ENCODE measurements at regions not wholly inside any gene's neighbourhood (a gene's known extent, or its start where the extent isn't known, plus 50 kb on each side); places are given as distances from the start of the nearest gene placed in this dataset.

DNA sequence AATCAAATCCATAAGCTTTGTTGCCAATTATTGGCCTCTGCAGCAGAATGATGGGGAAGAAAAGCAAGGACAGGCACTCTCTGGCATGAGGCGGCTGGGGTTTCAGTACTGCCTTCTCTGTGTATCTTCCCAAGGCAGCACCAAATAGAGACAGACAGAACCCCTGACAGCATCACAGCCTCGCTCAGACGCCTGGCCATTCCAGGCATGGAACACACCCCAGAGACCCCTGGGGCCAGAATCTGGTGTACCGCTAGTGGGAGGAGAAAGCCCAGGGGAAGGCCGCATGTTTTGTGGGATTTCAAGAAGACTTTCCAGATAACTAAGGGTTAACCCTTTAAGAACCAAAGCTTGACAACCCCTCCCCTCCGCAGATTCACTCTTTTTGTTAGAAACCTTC lies 282.1 kb downstream of the EN1 start:
- H3K4me1 ChIP-seq (ENCODE audit: control insufficient read depth, insufficient read depth, low read length) = no peaks in the 10 kb centered on the region
- no peaks in the 10 kb centered on the region for H3K36me3 ChIP-seq (ENCODE audit: control insufficient read depth, insufficient read depth, low read length)
- H3K27ac ChIP-seq (ENCODE audit: low read depth, low read length) = no peak overlapping the region
- H3K9ac ChIP-seq (ENCODE audit: low read length) = no peak overlapping the region
- H3K4me3 ChIP-seq (ENCODE audit: low read length) = no peak overlapping the region
- no peaks in the 10 kb centered on the region for H3K27me3 ChIP-seq (ENCODE audit: control insufficient read depth, insufficient read depth, low read length)

DNA sequence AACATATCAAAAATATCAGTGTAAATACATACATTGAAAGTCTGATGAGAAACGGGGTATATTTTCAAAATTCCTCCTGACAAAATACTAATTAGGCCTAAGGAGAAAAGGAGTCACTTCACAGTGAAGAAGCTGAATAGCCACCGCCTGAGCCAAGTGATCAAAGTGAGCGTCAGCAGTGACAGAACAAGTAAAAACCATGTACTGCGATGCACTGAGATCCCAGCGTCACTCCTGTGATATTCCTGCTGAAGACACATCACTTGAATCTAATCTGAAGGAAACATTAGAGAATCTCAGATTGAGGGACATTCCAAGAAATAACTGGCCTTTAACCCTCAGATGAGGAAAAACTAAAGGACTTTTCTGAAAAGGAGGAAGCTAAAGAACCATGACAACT lies 285.3 kb downstream of the EN1 start:
- H3K27me3 ChIP-seq (ENCODE audit: control insufficient read depth, insufficient read depth, low read length) = no peaks in the 10 kb centered on the region
- H3K27ac ChIP-seq (ENCODE audit: low read depth, low read length) = no peak overlapping the region
- no peak overlapping the region for H3K4me3 ChIP-seq (ENCODE audit: low read length)
- no peaks in the 10 kb centered on the region for H3K4me1 ChIP-seq (ENCODE audit: control insufficient read depth, insufficient read depth, low read length)
- H3K36me3 ChIP-seq (ENCODE audit: control insufficient read depth, insufficient read depth, low read length) = no peaks in the 10 kb centered on the region
- no peak overlapping the region for H3K9ac ChIP-seq (ENCODE audit: low read length)

DNA sequence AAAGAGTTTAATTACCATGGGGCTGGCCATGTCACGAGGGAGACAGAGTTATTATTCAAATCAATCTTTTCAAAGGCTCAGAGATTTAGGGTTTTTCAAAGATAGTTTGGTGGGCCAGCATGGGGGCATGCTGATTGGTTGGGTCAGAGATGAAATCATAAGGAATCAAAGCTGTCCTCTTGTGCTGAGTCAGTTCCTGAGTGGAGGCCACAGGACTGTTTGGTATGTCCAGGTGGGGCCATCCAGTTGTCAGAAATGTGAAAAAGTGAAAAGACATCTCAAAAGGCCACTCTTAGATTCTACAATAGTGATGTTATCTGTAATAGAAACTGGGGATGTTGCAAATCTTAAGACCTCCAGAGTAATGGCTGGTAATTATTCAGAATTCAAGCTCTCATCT lies 288.6 kb downstream of the EN1 start:
- no peak overlapping the region for H3K9ac ChIP-seq (ENCODE audit: low read length)
- H3K4me1 ChIP-seq (ENCODE audit: control insufficient read depth, insufficient read depth, low read length) = no peaks in the 10 kb centered on the region
- no peaks in the 10 kb centered on the region for H3K36me3 ChIP-seq (ENCODE audit: control insufficient read depth, insufficient read depth, low read length)
- H3K4me3 ChIP-seq (ENCODE audit: low read length) = no peak overlapping the region
- no peaks in the 10 kb centered on the region for H3K27me3 ChIP-seq (ENCODE audit: control insufficient read depth, insufficient read depth, low read length)
- no peak overlapping the region for H3K27ac ChIP-seq (ENCODE audit: low read depth, low read length)

- no peak overlapping the region for H3K27ac ChIP-seq (ENCODE audit: low read depth, low read length)
- no peak overlapping the region for H3K9ac ChIP-seq (ENCODE audit: low read length)
- H3K4me3 ChIP-seq (ENCODE audit: low read length) = no peak overlapping the region
- no peaks in the 10 kb centered on the region for H3K27me3 ChIP-seq (ENCODE audit: control insufficient read depth, insufficient read depth, low read length)
- no peaks in the 10 kb centered on the region for H3K4me1 ChIP-seq (ENCODE audit: control insufficient read depth, insufficient read depth, low read length)
- no peaks in the 10 kb centered on the region for H3K36me3 ChIP-seq (ENCODE audit: control insufficient read depth, insufficient read depth, low read length)
Measured at GRCh38 chr2:118557791-118558190, 289.7 kb downstream of the EN1 start.

DNA sequence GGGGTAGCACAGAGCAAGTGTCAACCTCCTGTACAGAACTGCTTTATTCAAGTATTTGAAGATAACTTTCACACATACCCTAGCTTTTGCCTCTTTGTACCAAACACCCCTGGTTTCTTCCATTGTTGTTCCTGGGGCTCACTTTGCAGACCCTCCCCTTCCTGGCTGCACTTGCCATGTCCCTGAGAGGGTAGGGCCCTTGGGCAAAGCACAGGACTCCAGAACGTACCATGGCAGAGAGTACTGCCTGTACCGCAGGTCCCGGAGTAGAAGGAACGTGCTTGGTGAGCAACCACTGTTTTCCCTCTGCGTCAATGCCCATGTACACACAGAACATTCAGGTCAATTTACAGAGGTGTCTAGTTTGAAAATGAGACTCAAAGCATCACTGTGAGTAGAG lies 290.4 kb downstream of the EN1 start:
- Histone ChIP-seq H3K36me3 (ENCODE audit: control insufficient read depth, insufficient read depth, low read length) (no peaks in the 10 kb centered on the region), H3K9ac (ENCODE audit: low read length) (no peak overlapping the region), H3K27ac (ENCODE audit: low read depth, low read length) (no peak overlapping the region), H3K4me3 (ENCODE audit: low read length) (no peak overlapping the region), H3K4me1 (ENCODE audit: control insufficient read depth, insufficient read depth, low read length) (no peaks in the 10 kb centered on the region), H3K27me3 (ENCODE audit: control insufficient read depth, insufficient read depth, low read length) (no peaks in the 10 kb centered on the region)

- Histone ChIP-seq H3K4me1 (ENCODE audit: control insufficient read depth, insufficient read depth, low read length) (no peaks in the 10 kb centered on the region), H3K36me3 (ENCODE audit: control insufficient read depth, insufficient read depth, low read length) (no peaks in the 10 kb centered on the region), H3K27ac (ENCODE audit: low read depth, low read length) (no peak overlapping the region), H3K27me3 (ENCODE audit: control insufficient read depth, insufficient read depth, low read length) (no peaks in the 10 kb centered on the region), H3K4me3 (ENCODE audit: low read length) (no peak overlapping the region), H3K9ac (ENCODE audit: low read length) (no peak overlapping the region)
Measured at GRCh38 chr2:118554616-118555015, 292.8 kb downstream of the EN1 start.

- Histone ChIP-seq H3K9ac (ENCODE audit: low read length) (no peak overlapping the region), H3K36me3 (ENCODE audit: control insufficient read depth, insufficient read depth, low read length) (no peaks in the 10 kb centered on the region), H3K27ac (ENCODE audit: low read depth, low read length) (no peak overlapping the region), H3K4me3 (ENCODE audit: low read length) (no peak overlapping the region), H3K4me1 (ENCODE audit: control insufficient read depth, insufficient read depth, low read length) (no peaks in the 10 kb centered on the region), H3K27me3 (ENCODE audit: control insufficient read depth, insufficient read depth, low read length) (no peaks in the 10 kb centered on the region)
Measured at GRCh38 chr2:118549503-118549902, 297.9 kb downstream of the EN1 start.

GRCh38 chr2:118548880-118549488 lies 298.5 kb downstream of the EN1 start:
- H3K27me3 ChIP-seq (ENCODE audit: control insufficient read depth, insufficient read depth, low read length) = no peaks in the 10 kb centered on the region
- no peak overlapping the region for H3K9ac ChIP-seq (ENCODE audit: low read length)
- H3K4me1 ChIP-seq (ENCODE audit: control insufficient read depth, insufficient read depth, low read length) = no peaks in the 10 kb centered on the region
- H3K36me3 ChIP-seq (ENCODE audit: control insufficient read depth, insufficient read depth, low read length) = no peaks in the 10 kb centered on the region
- no peak overlapping the region for H3K27ac ChIP-seq (ENCODE audit: low read depth, low read length)
- H3K4me3 ChIP-seq (ENCODE audit: low read length) = no peak overlapping the region

DNA sequence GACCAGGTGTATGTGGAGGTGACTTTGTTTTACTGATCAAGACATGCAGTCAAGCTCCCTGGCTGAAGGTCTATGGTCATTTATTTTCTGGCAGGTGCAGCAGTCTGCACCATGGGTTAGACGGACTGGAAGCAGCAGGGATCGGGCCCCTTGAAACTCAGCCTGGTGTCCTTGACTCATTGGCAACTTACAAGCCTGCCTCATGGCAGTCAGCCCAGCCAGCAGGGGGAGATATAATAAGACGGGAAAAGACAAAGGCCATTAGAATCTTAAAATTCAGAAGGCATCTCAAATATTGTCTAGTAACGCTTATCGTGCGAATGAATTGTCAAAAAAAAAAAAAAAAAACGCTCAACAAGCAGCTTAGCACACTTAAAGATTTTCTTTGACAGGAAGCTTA lies 308.2 kb downstream of the EN1 start:
- Histone ChIP-seq H3K27me3 (ENCODE audit: control insufficient read depth, insufficient read depth, low read length) (no peaks in the 10 kb centered on the region), H3K9ac (ENCODE audit: low read length) (no peak overlapping the region), H3K36me3 (ENCODE audit: control insufficient read depth, insufficient read depth, low read length) (no peaks in the 10 kb centered on the region), H3K4me1 (ENCODE audit: control insufficient read depth, insufficient read depth, low read length) (no peaks in the 10 kb centered on the region), H3K4me3 (ENCODE audit: low read length) (no peak overlapping the region), H3K27ac (ENCODE audit: low read depth, low read length) (no peak overlapping the region)

DNA sequence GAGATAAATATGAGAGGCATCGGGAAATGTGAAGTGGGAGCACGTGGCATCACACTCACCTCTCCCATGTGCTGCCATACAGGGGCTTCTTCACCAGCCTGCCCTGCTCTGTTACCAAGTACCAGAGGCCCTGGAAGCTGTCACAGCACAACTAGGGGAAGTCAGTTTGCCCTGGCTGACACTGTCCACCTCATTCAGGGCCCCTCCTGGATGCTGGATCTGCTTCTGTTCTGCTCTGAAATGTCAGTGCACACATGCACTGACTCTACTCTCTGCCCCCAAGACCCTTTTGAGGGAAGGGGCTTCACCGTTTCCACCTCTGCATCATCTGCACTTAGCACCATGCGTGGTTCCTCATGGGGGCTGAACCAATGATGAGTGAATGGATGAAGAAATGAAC lies 311.1 kb downstream of the EN1 start:
- H3K9ac ChIP-seq (ENCODE audit: low read length) = no peak overlapping the region
- H3K27me3 ChIP-seq (ENCODE audit: control insufficient read depth, insufficient read depth, low read length) = no peaks in the 10 kb centered on the region
- H3K4me1 ChIP-seq (ENCODE audit: control insufficient read depth, insufficient read depth, low read length) = no peaks in the 10 kb centered on the region
- H3K27ac ChIP-seq (ENCODE audit: low read depth, low read length) = no peak overlapping the region
- no peak overlapping the region for H3K4me3 ChIP-seq (ENCODE audit: low read length)
- H3K36me3 ChIP-seq (ENCODE audit: control insufficient read depth, insufficient read depth, low read length) = no peaks in the 10 kb centered on the region

- Histone ChIP-seq H3K27me3 (ENCODE audit: control insufficient read depth, insufficient read depth, low read length) (no peaks in the 10 kb centered on the region), H3K4me3 (ENCODE audit: low read length) (no peak overlapping the region), H3K9ac (ENCODE audit: low read length) (no peak overlapping the region), H3K4me1 (ENCODE audit: control insufficient read depth, insufficient read depth, low read length) (no peaks in the 10 kb centered on the region), H3K27ac (ENCODE audit: low read depth, low read length) (no peak overlapping the region), H3K36me3 (ENCODE audit: control insufficient read depth, insufficient read depth, low read length) (no peaks in the 10 kb centered on the region)
Measured at GRCh38 chr2:118535818-118536212, 311.6 kb downstream of the EN1 start.

DNA sequence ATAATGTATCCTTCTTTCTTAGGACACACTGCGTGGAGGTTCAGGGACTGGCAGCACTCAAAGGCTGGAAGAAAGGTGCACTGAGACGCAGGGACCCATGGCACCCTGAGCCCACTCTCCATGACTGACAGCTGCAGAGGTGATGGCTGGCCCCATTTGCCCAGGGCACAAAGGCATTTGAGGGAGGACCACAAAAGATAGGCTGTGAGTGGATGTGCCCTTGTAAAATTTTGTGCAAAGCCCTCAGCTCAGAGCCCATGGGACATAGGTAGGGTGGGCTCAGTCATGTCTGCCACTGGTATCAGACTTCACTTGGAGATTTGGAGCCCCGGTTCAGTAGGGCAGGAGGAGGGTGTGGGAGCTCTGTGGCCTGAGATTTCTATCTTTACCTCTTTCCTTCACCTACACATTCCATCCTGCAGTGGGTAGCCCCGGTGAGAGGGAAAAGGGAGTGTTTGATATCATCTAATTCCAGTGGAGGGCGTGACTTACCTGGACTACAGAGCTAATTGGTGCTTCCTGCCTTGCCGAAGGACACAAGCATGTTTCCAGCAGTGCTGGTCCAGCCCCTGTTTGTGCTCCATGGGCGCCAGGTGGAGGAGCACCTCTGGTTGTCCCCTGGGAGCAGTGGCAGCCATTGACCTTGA lies 312.2 kb downstream of the EN1 start:
- Histone ChIP-seq H3K27me3 (ENCODE audit: control insufficient read depth, insufficient read depth, low read length) (no peaks in the 10 kb centered on the region), H3K4me1 (ENCODE audit: control insufficient read depth, insufficient read depth, low read length) (no peaks in the 10 kb centered on the region), H3K4me3 (ENCODE audit: low read length) (no peak overlapping the region), H3K27ac (ENCODE audit: low read depth, low read length) (no peak overlapping the region), H3K9ac (ENCODE audit: low read length) (no peak overlapping the region), H3K36me3 (ENCODE audit: control insufficient read depth, insufficient read depth, low read length) (no peaks in the 10 kb centered on the region)

GRCh38 chr2:118530976-118531375 lies 316.5 kb downstream of the EN1 start:
- Histone ChIP-seq H3K4me3 (ENCODE audit: low read length) (no peak overlapping the region), H3K27me3 (ENCODE audit: control insufficient read depth, insufficient read depth, low read length) (no peaks in the 10 kb centered on the region), H3K9ac (ENCODE audit: low read length) (no peak overlapping the region), H3K4me1 (ENCODE audit: control insufficient read depth, insufficient read depth, low read length) (no peaks in the 10 kb centered on the region), H3K36me3 (ENCODE audit: control insufficient read depth, insufficient read depth, low read length) (no peaks in the 10 kb centered on the region), H3K27ac (ENCODE audit: low read depth, low read length) (no peak overlapping the region)

All from rectal smooth muscle tissue (tissue), 1 donor.